MCF 10A (cell line): ENCODE measurements at regions not wholly inside any gene's neighbourhood (a gene's known extent, or its start where the extent isn't known, plus 50 kb on each side); places are given as distances from the start of the nearest gene placed in this dataset.
A peak's percentile ranks its signal among the peaks of the same experiment; 100 is the strongest.

Source experiments
- BruUV-seq: library from RNA; stranded (reverse); fragments of 400-500 nt; replicated peaks from 2 replicates; lab custom pipeline; 2021; lab: Mats Ljungman, UMichigan
- CTCF ChIA-PET: fragments of 300-600 bp; sonication (Branson Sonifier 250); formaldehyde crosslinking; extraction: SDS; loops from one replicate; lab custom pipeline; 2021; ENCODE audit warnings: antibody characterized with exemption, inconsistent platforms; lab: Yijun Ruan, JAX
- POLR2A ChIA-PET: fragments of 300-600, 350-650 bp; sonication (Branson Sonifier 250); formaldehyde crosslinking; extraction: SDS; loops from one replicate; lab custom pipeline; 2020; ENCODE audit warnings: antibody characterized with exemption, inconsistent platforms; lab: Yijun Ruan, JAX
- DNase-seq: peaks from one replicate; pipeline ENCODE4 v3.0.0-alpha.2; 2018; ENCODE audit not compliant: unreplicated experiment
- H3K27ac Mint-ChIP-seq: one replicate; pipeline ENCODE4 v1.8.0; 2022; ENCODE audit warnings: mild to moderate bottlenecking, low read depth, mixed read lengths; ENCODE audit not compliant: unreplicated experiment
- H3K27me3 Mint-ChIP-seq: one replicate; pipeline ENCODE4 v1.8.0; 2022; ENCODE audit warnings: mixed read lengths; ENCODE audit not compliant: insufficient read depth, unreplicated experiment
- H3K36me3 Mint-ChIP-seq: one replicate; pipeline ENCODE4 v1.8.0; 2022; ENCODE audit warnings: mild to moderate bottlenecking, moderate library complexity, mixed read lengths; ENCODE audit not compliant: insufficient read depth, unreplicated experiment
- H3K4me1 Mint-ChIP-seq: one replicate; pipeline ENCODE4 v1.8.0; 2022; ENCODE audit warnings: mixed read lengths; ENCODE audit not compliant: insufficient read depth, unreplicated experiment
- H3K4me3 Mint-ChIP-seq: one replicate; pipeline ENCODE4 v1.8.0; 2022; ENCODE audit warnings: mild to moderate bottlenecking, moderate library complexity, mixed read lengths; ENCODE audit not compliant: unreplicated experiment
- H3K9me3 Mint-ChIP-seq: one replicate; pipeline ENCODE4 v1.8.0; 2022; ENCODE audit warnings: mixed read lengths; ENCODE audit not compliant: unreplicated experiment
- intact Hi-C: fragments of 100-400 bp; cut with micrococcal nuclease; formaldehyde crosslinking; loops from 2 replicates; pipeline ENCODE4 v1.14.1; 2022
- TF ChIP-seq, protein P1 (sequence below): fragments of 200-600 bp; IDR thresholded peaks from one replicate; pipeline ENCODE4 v1.8.0; 2022; ENCODE audit warnings: antibody characterized with exemption, mild to moderate bottlenecking; ENCODE audit not compliant: unreplicated experiment

GRCh38 chr12:31877884-31878283, 81.3 kb upstream of the RESF1 start:
- no TSS peak for BruUV-seq
- Mint-ChIP-seq H3K27me3 (no peaks in the 10 kb centered on the region), H3K4me3 (no peak overlapping the region), H3K36me3 (no peaks in the 10 kb centered on the region), H3K4me1 (peaks cover 5% of the 10 kb centered on the region), H3K27ac (no peak overlapping the region), H3K9me3 (no peaks in the 10 kb centered on the region)
- intact Hi-C loops = no loop called here
- TF ChIP-seq, protein P1, sequence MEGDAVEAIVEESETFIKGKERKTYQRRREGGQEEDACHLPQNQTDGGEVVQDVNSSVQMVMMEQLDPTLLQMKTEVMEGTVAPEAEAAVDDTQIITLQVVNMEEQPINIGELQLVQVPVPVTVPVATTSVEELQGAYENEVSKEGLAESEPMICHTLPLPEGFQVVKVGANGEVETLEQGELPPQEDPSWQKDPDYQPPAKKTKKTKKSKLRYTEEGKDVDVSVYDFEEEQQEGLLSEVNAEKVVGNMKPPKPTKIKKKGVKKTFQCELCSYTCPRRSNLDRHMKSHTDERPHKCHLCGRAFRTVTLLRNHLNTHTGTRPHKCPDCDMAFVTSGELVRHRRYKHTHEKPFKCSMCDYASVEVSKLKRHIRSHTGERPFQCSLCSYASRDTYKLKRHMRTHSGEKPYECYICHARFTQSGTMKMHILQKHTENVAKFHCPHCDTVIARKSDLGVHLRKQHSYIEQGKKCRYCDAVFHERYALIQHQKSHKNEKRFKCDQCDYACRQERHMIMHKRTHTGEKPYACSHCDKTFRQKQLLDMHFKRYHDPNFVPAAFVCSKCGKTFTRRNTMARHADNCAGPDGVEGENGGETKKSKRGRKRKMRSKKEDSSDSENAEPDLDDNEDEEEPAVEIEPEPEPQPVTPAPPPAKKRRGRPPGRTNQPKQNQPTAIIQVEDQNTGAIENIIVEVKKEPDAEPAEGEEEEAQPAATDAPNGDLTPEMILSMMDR = no peak
- ChIA-PET CTCF (interaction anchor here (0.6 kb wide), 1 partner anchor 64 kb away, joined by 3 read pairs; no protein-coding TSS in a partner anchor), POLR2A (no interaction called here)
- no peak for DNase-seq

- H3K36me3 Mint-ChIP-seq = no peaks in the 10 kb centered on the region
- intact Hi-C loops = no loop called here
- no peaks in the 10 kb centered on the region for H3K27me3 Mint-ChIP-seq
- no TSS peak for BruUV-seq
- H3K4me1 Mint-ChIP-seq = peaks cover 5% of the 10 kb centered on the region
- H3K4me3 Mint-ChIP-seq = no peak overlapping the region
- no peak for DNase-seq
- CTCF ChIA-PET = no interaction called here
- POLR2A ChIA-PET = no interaction called here
- H3K9me3 Mint-ChIP-seq = peaks cover 5% of the 10 kb centered on the region
- H3K27ac Mint-ChIP-seq = no peak overlapping the region
- TF ChIP-seq, protein P1 = no peak
Observed at GRCh38 chr12:31876568-31877424, 82.4 kb upstream of the RESF1 start.

DNA sequence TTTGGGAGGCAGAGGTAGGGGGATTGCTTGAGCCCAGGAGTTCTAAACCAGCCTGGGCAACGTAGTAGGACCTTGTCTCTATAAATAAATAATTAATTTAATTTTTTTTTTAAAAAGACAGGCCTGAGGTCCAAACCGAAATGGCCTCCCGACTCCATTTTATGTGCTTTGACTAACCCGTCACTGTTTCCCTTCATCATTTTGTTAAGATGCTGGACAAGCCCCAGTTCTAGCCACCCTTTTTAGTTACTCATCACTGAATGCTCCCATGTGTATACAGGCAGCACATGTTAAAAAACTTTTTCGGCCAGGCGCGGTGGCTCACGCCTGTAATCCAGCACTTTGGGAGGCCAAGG, 83.6 kb upstream of the RESF1 start:
- Mint-ChIP-seq H3K27ac (peak overlapping the region; percentile 94), H3K9me3 (peaks cover 5% of the 10 kb centered on the region)

GRCh38 chr12:31874961-31875608, 84.1 kb upstream of the RESF1 start:
- Mint-ChIP-seq H3K9me3 (peaks cover 5% of the 10 kb centered on the region), H3K4me3 (no peak overlapping the region), H3K36me3 (no peaks in the 10 kb centered on the region), H3K4me1 (peaks cover 5% of the 10 kb centered on the region), H3K27ac (peak overlapping the region; percentile 94), H3K27me3 (no peaks in the 10 kb centered on the region)
- CTCF ChIA-PET = interaction anchor here (1.0 kb wide), 1 partner anchor 222 kb away, joined by 3 read pairs; no protein-coding TSS in a partner anchor
- peak; percentile 79 for DNase-seq
- intact Hi-C loops = no loop called here
- POLR2A ChIA-PET = no interaction called here
- BruUV-seq = no TSS peak
- TF ChIP-seq, protein P1 = no peak

More for the DNA sequence above, 83.6 kb upstream of the RESF1 start:
- intact Hi-C loops = no loop called here
- Mint-ChIP-seq H3K4me3 (no peak overlapping the region), H3K4me1 (peaks cover 5% of the 10 kb centered on the region), H3K36me3 (no peaks in the 10 kb centered on the region), H3K27me3 (no peaks in the 10 kb centered on the region)
- TF ChIP-seq, protein P1 = no peak
- no peak for DNase-seq
- BruUV-seq = no TSS peak
- ChIA-PET POLR2A (no interaction called here), CTCF (interaction anchor here (1.0 kb wide), 1 partner anchor 223 kb away, joined by 3 read pairs; no protein-coding TSS in a partner anchor)
